IMR-90 (cell line): ENCODE measurements at regions not wholly inside any gene's neighbourhood (a gene's known extent, or its start where the extent isn't known, plus 50 kb on each side); places are given as distances from the start of the nearest gene placed in this dataset.

Experiments used
- ATAC-seq: fragments of 200-7000 bp; cut with Tn5 transposase; 2 replicates; pipeline ENCODE4 v1.9.1; 2020; ENCODE audit warnings: low read depth, mild to moderate bottlenecking, moderate library complexity
- BruUV-seq: library from RNA; stranded (reverse); fragments of 400-500 nt; replicated peaks from 2 replicates; lab custom pipeline; 2021; lab: Mats Ljungman, UMichigan
- CTCF ChIA-PET: fragments of 300-600 bp; formaldehyde crosslinking; extraction: SDS; loops from one replicate; lab custom pipeline; 2021; ENCODE audit warnings: antibody characterized with exemption; lab: Yijun Ruan, JAX
- POLR2A ChIA-PET: fragments of 300-600 bp; sonication (Branson Sonifier 250); formaldehyde crosslinking; loops from one replicate; lab custom pipeline; 2022; ENCODE audit warnings: antibody characterized with exemption; ENCODE audit not compliant: unreplicated experiment; lab: Charles Lee
- DNase-seq: peaks from one replicate; pipeline ENCODE4 v3.0.0; 2013
- H2AFZ ChIP-seq: replicated peaks from 2 replicates; pipeline ENCODE3; 2013; ENCODE audit warnings: low read length, mild to moderate bottlenecking; ENCODE audit not compliant: poor library complexity
- H2AK5ac ChIP-seq: 2 replicates; pipeline ENCODE4 v1.6.1; 2013; ENCODE audit warnings: low read depth, low read length, inconsistent platforms
- H2AK9ac ChIP-seq: replicated peaks from 2 replicates; pipeline ENCODE3; 2013; ENCODE audit warnings: mild to moderate bottlenecking, low read depth, low read length, moderate library complexity; ENCODE audit not compliant: poor library complexity
- H2BK120ac ChIP-seq: 2 replicates; pipeline ENCODE4 v1.6.1; 2013; ENCODE audit warnings: low read depth, low read length, inconsistent platforms
- H2BK15ac ChIP-seq: 3 replicates; pipeline ENCODE4 v1.6.1; 2013; ENCODE audit warnings: low read depth, low read length, inconsistent platforms
- H2BK20ac ChIP-seq: 2 replicates; pipeline ENCODE4 v1.6.1; 2013; ENCODE audit warnings: low read depth, mild to moderate bottlenecking, inconsistent platforms, low read length, moderate library complexity
- H2BK5ac ChIP-seq: 2 replicates; pipeline ENCODE4 v1.6.1; 2013; ENCODE audit warnings: mild to moderate bottlenecking, low read depth, low read length, inconsistent platforms; ENCODE audit not compliant: poor library complexity, severe bottlenecking
- H3K14ac ChIP-seq: replicated peaks from 2 replicates; pipeline ENCODE4 v1.6.1; 2013; ENCODE audit warnings: low read depth, low read length, inconsistent platforms
- H3K18ac ChIP-seq: 2 replicates; pipeline ENCODE4 v1.6.1; 2013; ENCODE audit warnings: low read depth, low read length, control low read depth
- H3K23ac ChIP-seq: 2 replicates; pipeline ENCODE4 v1.6.1; 2013; ENCODE audit warnings: low read depth, low read length, inconsistent platforms
- H3K27ac ChIP-seq: 2 replicates; pipeline ENCODE4 v1.5.1; 2013; ENCODE audit warnings: mild to moderate bottlenecking, control low read depth, low read length; ENCODE audit not compliant: insufficient read depth
- H3K27me3 ChIP-seq: 2 replicates; pipeline ENCODE4 v1.6.1; 2013; ENCODE audit warnings: low read length; ENCODE audit not compliant: control insufficient read depth, insufficient read depth
- H3K36me3 ChIP-seq: 2 replicates; pipeline ENCODE4 v1.6.1; 2013; ENCODE audit warnings: low read length, mixed read lengths; ENCODE audit not compliant: control insufficient read depth, insufficient read depth
- H3K4ac ChIP-seq: 2 replicates; pipeline ENCODE4 v1.6.1; 2013; ENCODE audit warnings: low read depth, low read length, inconsistent platforms
- H3K4me1 ChIP-seq: 2 replicates; pipeline ENCODE4 v1.6.1; 2013; ENCODE audit warnings: low read length, mixed read lengths; ENCODE audit not compliant: control insufficient read depth, insufficient read depth
- H3K4me2 ChIP-seq: 2 replicates; pipeline ENCODE4 v1.6.1; 2013; ENCODE audit warnings: low read depth, mild to moderate bottlenecking, control low read depth, low read length, moderate library complexity
- H3K4me3 ChIP-seq: 2 replicates; pipeline ENCODE4 v1.5.1; 2013; ENCODE audit warnings: low read depth, mild to moderate bottlenecking, control low read depth, low read length, moderate library complexity; ENCODE audit not compliant: insufficient read depth
- H3K56ac ChIP-seq: 2 replicates; pipeline ENCODE4 v1.6.1; 2013; ENCODE audit warnings: low read length, inconsistent platforms; ENCODE audit not compliant: insufficient read depth; ENCODE audit errors: extremely low read depth
- H3K79me1 ChIP-seq, 2 experiments: 2 replicates each; pipeline ENCODE4 v1.6.1; 2013; ENCODE audit warnings: low read length in 2 of 2, inconsistent platforms in 1 of 2, low read depth in 1 of 2
- H3K9ac ChIP-seq: 2 replicates; pipeline ENCODE4 v1.6.1; 2013; ENCODE audit warnings: low read depth, low read length, control low read depth
- H3K9me1 ChIP-seq: 2 replicates; pipeline ENCODE4 v1.6.1; 2013; ENCODE audit warnings: low read length, inconsistent platforms; ENCODE audit not compliant: insufficient read depth
- H3K9me3 ChIP-seq: 2 replicates; pipeline ENCODE4 v1.6.1; 2013; ENCODE audit warnings: low read length; ENCODE audit not compliant: control insufficient read depth, insufficient read depth
- H4K20me1 ChIP-seq: 2 replicates; pipeline ENCODE4 v1.6.1; 2013; ENCODE audit warnings: low read length, inconsistent platforms; ENCODE audit not compliant: insufficient read depth
- H4K5ac ChIP-seq: 2 replicates; pipeline ENCODE4 v1.6.1; 2013; ENCODE audit warnings: mild to moderate bottlenecking, low read depth, low read length, control low read depth
- H4K8ac ChIP-seq, 2 experiments: 2 replicates each; pipeline ENCODE4 v1.6.1; 2013; ENCODE audit warnings: low read depth in 2 of 2, low read length in 2 of 2, control low read depth in 1 of 2, inconsistent platforms in 1 of 2
- H4K91ac ChIP-seq: 2 replicates; pipeline ENCODE4 v1.6.1; 2013; ENCODE audit warnings: low read depth, low read length, inconsistent platforms; ENCODE audit not compliant: insufficient read depth
- BHLHE40 ChIP-seq: fragments of 150-350 bp; IDR thresholded peaks from 2 replicates; pipeline ENCODE4 v1.6.1; 2016; ENCODE audit warnings: mild to moderate bottlenecking, low read depth, low read length
- CEBPB ChIP-seq: IDR thresholded peaks from 2 replicates; pipeline ENCODE4 v1.6.1; 2012; ENCODE audit warnings: low read depth, low read length, improper control_type of control experiment
- CHD1 ChIP-seq: IDR thresholded peaks from 2 replicates; pipeline ENCODE4 v1.6.1; 2012; ENCODE audit warnings: low read depth, low read length, improper control_type of control experiment
- CTCF ChIP-seq: conservative IDR thresholded peaks from 2 replicates; pipeline ENCODE4 v1.5.1; 2012; ENCODE audit warnings: mild to moderate bottlenecking, low read depth, low read length, improper control_type of control experiment
- ELK1 ChIP-seq: fragments of 150-350 bp; IDR thresholded peaks from 2 replicates; pipeline ENCODE4 v1.6.1; 2016; ENCODE audit warnings: low read depth, mild to moderate bottlenecking, low read length, moderate library complexity, borderline replicate concordance
- FOS ChIP-seq: fragments of 150-350 bp; IDR thresholded peaks from 2 replicates; pipeline ENCODE4 v1.6.1; 2016; ENCODE audit warnings: low read depth, low read length
- MAFK ChIP-seq: IDR thresholded peaks from 2 replicates; pipeline ENCODE4 v1.6.1; 2012; ENCODE audit warnings: low read depth, low read length, improper control_type of control experiment
- MAZ ChIP-seq: IDR thresholded peaks from 2 replicates; pipeline ENCODE4 v1.6.1; 2012; ENCODE audit warnings: low read depth, mild to moderate bottlenecking, low read length, improper control_type of control experiment, moderate library complexity, borderline replicate concordance
- MXI1 ChIP-seq: IDR thresholded peaks from 2 replicates; pipeline ENCODE4 v1.6.1; 2012; ENCODE audit warnings: low read depth, mild to moderate bottlenecking, low read length, moderate library complexity, borderline replicate concordance
- NFE2L2 ChIP-seq: fragments of 150-350 bp; IDR thresholded peaks from 2 replicates; pipeline ENCODE4 v1.6.1; 2016; ENCODE audit warnings: low read depth, mild to moderate bottlenecking, low read length
- POLR2A ChIP-seq: IDR thresholded peaks from 2 replicates; pipeline ENCODE4 v1.6.1; 2012; ENCODE audit warnings: mild to moderate bottlenecking, low read depth, low read length
- RCOR1 ChIP-seq: IDR thresholded peaks from 2 replicates; pipeline ENCODE4 v1.6.1; 2012; ENCODE audit warnings: mild to moderate bottlenecking, low read length, improper control_type of control experiment; ENCODE audit not compliant: insufficient replicate concordance
- RFX5 ChIP-seq: IDR thresholded peaks from 2 replicates; pipeline ENCODE4 v1.8.0; 2012; ENCODE audit warnings: low read depth, mild to moderate bottlenecking, low read length, moderate library complexity
- SMC3 ChIP-seq: fragments of 150-350 bp; IDR thresholded peaks from 2 replicates; pipeline ENCODE4 v1.6.1; 2016; ENCODE audit warnings: low read depth, mild to moderate bottlenecking, antibody characterized with exemption, low read length, moderate library complexity
- USF2 ChIP-seq: fragments of 150-350 bp; IDR thresholded peaks from 2 replicates; pipeline ENCODE4 v1.6.1; 2017; ENCODE audit warnings: mild to moderate bottlenecking, antibody characterized with exemption, low read length, low read depth
- WGBS, 2 experiments: methylation state at CpG; one replicate each; pipeline versions ENCODE4 v1.1.5 to v1.1.7; 2013; ENCODE audit warnings: missing lambda C conversion rate in 2 of 2; ENCODE audit not compliant: insufficient read length in 1 of 2; ENCODE audit errors: extremely low coverage in 2 of 2; 5-methylcytosine and 5-hydroxymethylcytosine counted together
- dilution Hi-C: fragments of 300-500 bp; cut with HindIII; formaldehyde crosslinking; loops from one replicate; pipeline ENCODE4 v1.14.3; 2018; ENCODE audit warnings: low sequenced_read_pairs; ENCODE audit not compliant: unreplicated experiment
- in situ Hi-C: fragments of 300-500 bp; cut with MboI; formaldehyde crosslinking; loops from 3 replicates; pipeline ENCODE4 v1.14.3; 2019; ENCODE audit warnings: low sequenced_read_pairs, inconsistent platforms, mixed read lengths
- intact Hi-C: fragments of 100-400 bp; cut with micrococcal nuclease; formaldehyde crosslinking; loops from 2 replicates; pipeline ENCODE4 v1.10.0; 2022

GRCh38 chr5:125974679-125975078, 448.5 kb upstream of the GRAMD2B start:
- Histone ChIP-seq H4K8ac (no peak overlapping the region), H3K27ac (no peak overlapping the region), H2BK20ac (no peak overlapping the region), H2BK120ac (no peak overlapping the region), H2AFZ (no peak overlapping the region), H4K20me1 (no peaks in the 10 kb centered on the region), H3K9ac (no peak overlapping the region), H3K56ac (no peak overlapping the region), H3K9me1 (no peaks in the 10 kb centered on the region), H3K23ac (no peak overlapping the region), H2BK5ac (no peak overlapping the region), H3K27me3 (peaks cover 2% of the 10 kb centered on the region; the same call in 1 of the 2 replicates), H3K79me1 (no peaks in the 10 kb centered on the region), H3K9me3 (no peaks in the 10 kb centered on the region), H4K5ac (no peak overlapping the region), H3K18ac (no peak overlapping the region), H4K91ac (no peak overlapping the region), H3K36me3 (no peaks in the 10 kb centered on the region), H2BK15ac (no peak overlapping the region), H3K4me2 (no peak overlapping the region), H3K14ac (no peak overlapping the region), H2AK5ac (no peak overlapping the region), H3K4me1 (no peaks in the 10 kb centered on the region), H3K4ac (no peak overlapping the region), H2AK9ac (no peak overlapping the region), H3K4me3 (no peak overlapping the region)
- POLR2A ChIA-PET: no interaction called here
- DNase-seq (no peak), ATAC-seq (no peak)
- CTCF ChIA-PET: no interaction called here
- intact Hi-C loops (no loop called here), dilution Hi-C loops (no loop called here), in situ Hi-C loops (no loop called here)
- no CpG with 5 or more reads among the region's 3 CpGs for WGBS, 2 experiments
- BruUV-seq: no TSS peak
- no peak for TF ChIP-seq BHLHE40
- TF ChIP-seq NFE2L2: no peak
- no peak for TF ChIP-seq ELK1
- TF ChIP-seq USF2: no peak
- no peak for TF ChIP-seq MXI1
- no peak for TF ChIP-seq FOS
- TF ChIP-seq CHD1: no peak
- no peak for TF ChIP-seq CEBPB
- TF ChIP-seq CTCF: no peak
- no peak for TF ChIP-seq RCOR1
- TF ChIP-seq RFX5: no peak
- TF ChIP-seq SMC3: no peak
- TF ChIP-seq MAFK: no peak
- TF ChIP-seq MAZ: no peak
- TF ChIP-seq POLR2A: no peak
